ENCODE measurements at regions not wholly inside any gene's neighbourhood (a gene's known extent, or its start where the extent isn't known, plus 50 kb on each side); places are given as distances from the start of the nearest gene placed in this dataset.

- Histone ChIP-seq H3K9me3 (ENCODE audit: control insufficient read depth in 2 of 2, insufficient read depth in 1 of 2, low read depth in 1 of 2, low read length in 1 of 2) (no peaks in the 10 kb centered on the region), H3K36me3 (ENCODE audit: control insufficient read depth in 2 of 2, insufficient read depth in 2 of 2, low read length in 1 of 2) (no peaks in the 10 kb centered on the region), H3K27me3 (ENCODE audit: control insufficient read depth in 1 of 2, insufficient read depth in 2 of 2, low read length in 2 of 2) (peaks cover 0 to 3% of the 10 kb centered on the region in 2 donors), H3K4me3 (ENCODE audit: low read depth in 1 of 2, low read length in 2 of 2) (no peak overlapping the region), H3K4me1 (ENCODE audit: control insufficient read depth in 2 of 2, insufficient read depth in 2 of 2, low read length in 1 of 2) (no peaks in the 10 kb centered on the region), H3K27ac (ENCODE audit: low read depth in 2 of 2, low read length in 1 of 2) (no peak overlapping the region)
- 92 to 95% methylated on average over 5 of the region's 5 CpGs for WGBS, 2 donors
Measured at GRCh38 chr17:6350806-6351205, 84.1 kb downstream of the AIPL1 start.

GRCh38 chr17:6348891-6349290 is 86.0 kb downstream of the AIPL1 start:
- no peaks in the 10 kb centered on the region for H3K9me3 ChIP-seq (ENCODE audit: control insufficient read depth in 2 of 2, insufficient read depth in 1 of 2, low read depth in 1 of 2, low read length in 1 of 2)
- H3K36me3 ChIP-seq (ENCODE audit: control insufficient read depth in 2 of 2, insufficient read depth in 2 of 2, low read length in 1 of 2) = no peaks in the 10 kb centered on the region
- no peaks in the 10 kb centered on the region for H3K4me1 ChIP-seq (ENCODE audit: control insufficient read depth in 2 of 2, insufficient read depth in 2 of 2, low read length in 1 of 2)
- H3K4me3 ChIP-seq (ENCODE audit: low read depth in 1 of 2, low read length in 2 of 2) = no peak overlapping the region
- H3K27me3 ChIP-seq (ENCODE audit: control insufficient read depth in 1 of 2, insufficient read depth in 2 of 2, low read length in 2 of 2) = peaks cover 0 to 3% of the 10 kb centered on the region in 2 donors
- H3K27ac ChIP-seq (ENCODE audit: low read depth in 2 of 2, low read length in 1 of 2) = no peak overlapping the region
- WGBS, 2 donors = 76 to 78% methylated on average over 9 of the region's 9 CpGs

DNA sequence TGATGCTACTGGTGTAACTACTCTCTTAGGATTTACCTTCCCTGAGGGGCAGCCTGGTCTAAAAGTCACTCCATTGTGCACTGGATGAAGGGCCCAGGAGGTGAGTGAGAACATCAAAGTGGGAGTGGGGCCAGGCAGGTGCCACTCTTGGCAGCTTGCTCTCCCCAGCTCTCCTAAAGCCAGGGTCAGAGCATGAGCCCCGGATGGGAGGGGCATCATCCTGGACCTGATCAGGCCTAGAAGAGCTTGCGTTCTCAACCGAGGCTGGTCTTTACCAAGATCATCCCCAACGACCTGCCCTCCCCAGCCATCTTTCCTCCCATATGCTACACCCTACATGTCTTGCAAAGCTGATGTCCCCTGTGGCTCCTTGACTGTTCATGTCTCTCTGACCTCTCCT is 87.1 kb downstream of the AIPL1 start:
- H3K36me3 ChIP-seq (ENCODE audit: control insufficient read depth in 2 of 2, insufficient read depth in 2 of 2, low read length in 1 of 2) = no peaks in the 10 kb centered on the region
- no peaks in the 10 kb centered on the region for H3K4me1 ChIP-seq (ENCODE audit: control insufficient read depth in 2 of 2, insufficient read depth in 2 of 2, low read length in 1 of 2)
- WGBS, 2 donors = 81% methylated on average over 4 of the region's 4 CpGs
- H3K27ac ChIP-seq (ENCODE audit: low read depth in 2 of 2, low read length in 1 of 2) = no peak overlapping the region
- H3K4me3 ChIP-seq (ENCODE audit: low read depth in 1 of 2, low read length in 2 of 2) = no peak overlapping the region
- H3K9me3 ChIP-seq (ENCODE audit: control insufficient read depth in 2 of 2, insufficient read depth in 1 of 2, low read depth in 1 of 2, low read length in 1 of 2) = no peaks in the 10 kb centered on the region
- H3K27me3 ChIP-seq (ENCODE audit: control insufficient read depth in 1 of 2, insufficient read depth in 2 of 2, low read length in 2 of 2) = no peaks in the 10 kb centered on the region

GRCh38 chr17:6346986-6347385 is 87.9 kb downstream of the AIPL1 start:
- Histone ChIP-seq H3K36me3 (ENCODE audit: control insufficient read depth in 2 of 2, insufficient read depth in 2 of 2, low read length in 1 of 2) (no peaks in the 10 kb centered on the region), H3K4me3 (ENCODE audit: low read depth in 1 of 2, low read length in 2 of 2) (no peak overlapping the region), H3K4me1 (ENCODE audit: control insufficient read depth in 2 of 2, insufficient read depth in 2 of 2, low read length in 1 of 2) (no peaks in the 10 kb centered on the region), H3K27ac (ENCODE audit: low read depth in 2 of 2, low read length in 1 of 2) (no peak overlapping the region), H3K9me3 (ENCODE audit: control insufficient read depth in 2 of 2, insufficient read depth in 1 of 2, low read depth in 1 of 2, low read length in 1 of 2) (peaks cover 0 to 1% of the 10 kb centered on the region in 2 donors), H3K27me3 (ENCODE audit: control insufficient read depth in 1 of 2, insufficient read depth in 2 of 2, low read length in 2 of 2) (no peaks in the 10 kb centered on the region)
- 88 to 95% methylated on average over 2 of the region's 2 CpGs for WGBS, 2 donors

DNA sequence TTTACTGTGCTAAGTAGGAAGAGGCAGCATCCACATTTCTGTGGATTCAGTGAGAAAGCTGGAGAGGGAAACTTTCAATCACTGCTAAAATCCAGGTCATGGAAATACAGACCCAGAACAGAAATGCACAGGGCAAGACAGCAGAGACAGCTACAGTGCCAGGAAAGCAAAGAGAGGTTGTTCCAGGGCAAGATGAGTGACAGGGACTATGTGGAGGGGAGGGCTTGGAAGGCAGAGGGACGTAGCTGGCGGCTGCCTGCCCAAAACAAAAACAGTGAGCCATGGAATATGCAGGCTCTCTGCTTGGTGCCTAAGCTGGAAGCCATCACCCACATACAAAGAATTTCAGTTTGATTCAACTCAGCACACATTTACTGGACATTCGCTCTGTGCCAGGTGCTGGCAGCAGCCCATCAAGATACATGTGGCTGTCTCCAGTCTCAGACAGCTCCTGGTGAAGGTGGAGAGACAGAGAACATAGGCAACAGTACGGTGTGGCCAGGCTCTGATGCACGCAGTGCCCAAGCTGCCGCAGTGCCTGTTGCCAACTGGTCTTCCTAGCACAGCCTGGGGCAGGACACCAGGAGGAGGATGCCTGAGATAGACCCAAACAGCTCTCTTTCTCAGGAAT is 88.7 kb downstream of the AIPL1 start:
- H3K27ac ChIP-seq (ENCODE audit: low read depth in 2 of 2, low read length in 1 of 2) = no peak overlapping the region
- no peak overlapping the region for H3K4me3 ChIP-seq (ENCODE audit: low read depth in 1 of 2, low read length in 2 of 2)
- no peaks in the 10 kb centered on the region for H3K36me3 ChIP-seq (ENCODE audit: control insufficient read depth in 2 of 2, insufficient read depth in 2 of 2, low read length in 1 of 2)
- no peaks in the 10 kb centered on the region for H3K4me1 ChIP-seq (ENCODE audit: control insufficient read depth in 2 of 2, insufficient read depth in 2 of 2, low read length in 1 of 2)
- H3K9me3 ChIP-seq (ENCODE audit: control insufficient read depth in 2 of 2, insufficient read depth in 1 of 2, low read depth in 1 of 2, low read length in 1 of 2) = peaks cover 0 to 3% of the 10 kb centered on the region in 2 donors
- H3K27me3 ChIP-seq (ENCODE audit: control insufficient read depth in 1 of 2, insufficient read depth in 2 of 2, low read length in 2 of 2) = no peaks in the 10 kb centered on the region
- 65 to 66% methylated on average over 6 of the region's 6 CpGs for WGBS, 2 donors

GRCh38 chr17:6343736-6344135 is 91.2 kb downstream of the AIPL1 start:
- Histone ChIP-seq H3K4me1 (ENCODE audit: control insufficient read depth in 2 of 2, insufficient read depth in 2 of 2, low read length in 1 of 2) (no peaks in the 10 kb centered on the region), H3K27ac (ENCODE audit: low read depth in 2 of 2, low read length in 1 of 2) (no peak overlapping the region), H3K9me3 (ENCODE audit: control insufficient read depth in 2 of 2, insufficient read depth in 1 of 2, low read depth in 1 of 2, low read length in 1 of 2) (peaks cover 0 to 3% of the 10 kb centered on the region in 2 donors), H3K36me3 (ENCODE audit: control insufficient read depth in 2 of 2, insufficient read depth in 2 of 2, low read length in 1 of 2) (no peaks in the 10 kb centered on the region), H3K4me3 (ENCODE audit: low read depth in 1 of 2, low read length in 2 of 2) (no peak overlapping the region), H3K27me3 (ENCODE audit: control insufficient read depth in 1 of 2, insufficient read depth in 2 of 2, low read length in 2 of 2) (no peaks in the 10 kb centered on the region)
- WGBS, 2 donors = 71 to 84% methylated on average over 3 of the region's 3 CpGs

DNA sequence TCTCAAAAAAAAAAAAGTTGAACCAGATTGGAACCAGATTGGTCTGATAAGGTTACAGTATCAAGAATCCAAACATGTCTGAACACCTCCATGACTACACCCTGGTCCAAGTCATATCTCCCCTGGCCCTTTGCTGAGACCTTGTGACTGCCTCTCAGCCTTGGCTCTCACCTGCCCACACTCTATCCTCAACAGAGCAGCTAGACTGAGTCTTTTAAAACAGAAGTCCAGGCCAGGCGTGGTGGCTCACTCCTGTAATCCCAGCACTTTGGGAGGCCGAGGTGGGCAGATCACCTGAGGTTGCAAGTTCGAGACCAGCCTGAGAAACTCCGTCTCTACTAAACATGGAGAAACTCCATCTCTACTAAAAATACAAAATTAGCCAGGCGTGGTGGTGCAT is 91.7 kb downstream of the AIPL1 start:
- 77 to 86% methylated on average over 5 of the region's 5 CpGs for WGBS, 2 donors
- Histone ChIP-seq H3K36me3 (ENCODE audit: control insufficient read depth in 2 of 2, insufficient read depth in 2 of 2, low read length in 1 of 2) (no peaks in the 10 kb centered on the region), H3K4me3 (ENCODE audit: low read depth in 1 of 2, low read length in 2 of 2) (no peak overlapping the region)

GRCh38 chr17:6340708-6341107 is 94.2 kb downstream of the AIPL1 start:
- 68% methylated on average over 7 of the region's 7 CpGs for WGBS, 2 donors
- Histone ChIP-seq H3K9me3 (ENCODE audit: control insufficient read depth in 2 of 2, insufficient read depth in 1 of 2, low read depth in 1 of 2, low read length in 1 of 2) (peaks cover 0 to 3% of the 10 kb centered on the region in 2 donors), H3K27ac (ENCODE audit: low read depth in 2 of 2, low read length in 1 of 2) (no peak overlapping the region)

More for the DNA sequence above, 91.7 kb downstream of the AIPL1 start:
- Histone ChIP-seq H3K27ac (ENCODE audit: low read depth in 2 of 2, low read length in 1 of 2) (no peak overlapping the region), H3K9me3 (ENCODE audit: control insufficient read depth in 2 of 2, insufficient read depth in 1 of 2, low read depth in 1 of 2, low read length in 1 of 2) (peaks cover 0 to 3% of the 10 kb centered on the region in 2 donors), H3K4me1 (ENCODE audit: control insufficient read depth in 2 of 2, insufficient read depth in 2 of 2, low read length in 1 of 2) (no peaks in the 10 kb centered on the region), H3K27me3 (ENCODE audit: control insufficient read depth in 1 of 2, insufficient read depth in 2 of 2, low read length in 2 of 2) (no peaks in the 10 kb centered on the region)

GRCh38 chr17:6334386-6334785 is 100.5 kb downstream of the AIPL1 start:
- H3K4me3 ChIP-seq (ENCODE audit: low read depth in 1 of 2, low read length in 2 of 2) = no peak overlapping the region
- 68 to 75% methylated on average over 5 of the region's 5 CpGs for WGBS, 2 donors
- no peaks in the 10 kb centered on the region for H3K9me3 ChIP-seq (ENCODE audit: control insufficient read depth in 2 of 2, insufficient read depth in 1 of 2, low read depth in 1 of 2, low read length in 1 of 2)
- H3K36me3 ChIP-seq (ENCODE audit: control insufficient read depth in 2 of 2, insufficient read depth in 2 of 2, low read length in 1 of 2) = no peaks in the 10 kb centered on the region
- no peak overlapping the region for H3K27ac ChIP-seq (ENCODE audit: low read depth in 2 of 2, low read length in 1 of 2)
- H3K4me1 ChIP-seq (ENCODE audit: control insufficient read depth in 2 of 2, insufficient read depth in 2 of 2, low read length in 1 of 2) = no peaks in the 10 kb centered on the region
- H3K27me3 ChIP-seq (ENCODE audit: control insufficient read depth in 1 of 2, insufficient read depth in 2 of 2, low read length in 2 of 2) = no peaks in the 10 kb centered on the region

More at GRCh38 chr17:6340708-6341107, 94.2 kb downstream of the AIPL1 start:
- Histone ChIP-seq H3K4me3 (ENCODE audit: low read depth in 1 of 2, low read length in 2 of 2) (no peak overlapping the region), H3K4me1 (ENCODE audit: control insufficient read depth in 2 of 2, insufficient read depth in 2 of 2, low read length in 1 of 2) (no peaks in the 10 kb centered on the region), H3K27me3 (ENCODE audit: control insufficient read depth in 1 of 2, insufficient read depth in 2 of 2, low read length in 2 of 2) (no peaks in the 10 kb centered on the region), H3K36me3 (ENCODE audit: control insufficient read depth in 2 of 2, insufficient read depth in 2 of 2, low read length in 1 of 2) (no peaks in the 10 kb centered on the region)

DNA sequence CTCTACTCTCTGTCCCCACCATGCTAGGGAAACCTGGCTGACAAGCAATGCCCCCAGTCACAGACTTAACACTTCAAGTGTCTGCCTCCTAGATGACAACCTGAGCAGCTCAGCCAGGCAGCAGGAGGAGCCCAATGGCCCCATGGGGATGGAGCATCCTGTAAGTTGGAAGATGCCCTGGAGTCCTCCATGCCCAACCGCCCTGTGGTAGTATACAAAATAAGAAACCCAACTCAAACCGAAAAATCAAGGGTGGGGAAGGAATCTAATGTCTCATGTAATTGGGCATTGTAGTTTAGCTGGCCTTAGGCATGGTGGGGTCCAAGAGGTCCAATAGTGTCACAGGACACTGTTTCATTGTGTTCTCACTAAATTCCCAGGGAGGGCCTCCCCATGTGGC is 104.0 kb downstream of the AIPL1 start:
- Histone ChIP-seq H3K27ac (ENCODE audit: low read depth in 2 of 2, low read length in 1 of 2) (no peak overlapping the region), H3K27me3 (ENCODE audit: control insufficient read depth in 1 of 2, insufficient read depth in 2 of 2, low read length in 2 of 2) (no peaks in the 10 kb centered on the region), H3K9me3 (ENCODE audit: control insufficient read depth in 2 of 2, insufficient read depth in 1 of 2, low read depth in 1 of 2, low read length in 1 of 2) (no peaks in the 10 kb centered on the region), H3K4me1 (ENCODE audit: control insufficient read depth in 2 of 2, insufficient read depth in 2 of 2, low read length in 1 of 2) (peaks cover 0 to 4% of the 10 kb centered on the region in 2 donors), H3K36me3 (ENCODE audit: control insufficient read depth in 2 of 2, insufficient read depth in 2 of 2, low read length in 1 of 2) (no peaks in the 10 kb centered on the region), H3K4me3 (ENCODE audit: low read depth in 1 of 2, low read length in 2 of 2) (no peak overlapping the region)
- WGBS, 2 donors = 88% methylated on average over 2 of the region's 2 CpGs
